Body of pancreas (tissue), 4 donors: ENCODE measurements at regions not wholly inside any gene's neighbourhood (a gene's known extent, or its start where the extent isn't known, plus 50 kb on each side); places are given as distances from the start of the nearest gene placed in this dataset.

Source experiments
- ATAC-seq: fragments of 150-250 bp; one replicate; pipeline ENCODE4 v1.9.1; 2016
- DNase-seq, 4 donors: peaks; one replicate each; pipeline ENCODE4 v3.0.0-alpha.2; 2019
- H3K27ac ChIP-seq, 4 donors: fragments of 200-600 bp; sonication (generic); 1 replicate in 3 of 4; 2 replicates in 1 of 4; pipeline versions ENCODE4 v1.5.1 to v1.6.1; 2016 to 2019; ENCODE audit warnings: mild to moderate bottlenecking in 1 of 4, mixed read lengths in 1 of 4, moderate library complexity in 1 of 4
- H3K27me3 ChIP-seq, 2 donors: fragments of 200-600 bp; sonication (generic); one replicate each; pipeline ENCODE4 v1.6.0; 2016; ENCODE audit warnings: mild to moderate bottlenecking in 1 of 2
- H3K36me3 ChIP-seq, 2 donors: fragments of 200-600 bp; sonication (generic); replicated peaks in 1 of 2; 2 replicates each; pipeline ENCODE4 v1.5.1; 2016; ENCODE audit warnings: low read depth in 2 of 2; ENCODE audit not compliant: insufficient read depth in 1 of 2
- H3K4me1 ChIP-seq: fragments of 200-600 bp; sonication (generic); one replicate; pipeline ENCODE4 v1.6.0; 2016
- H3K4me3 ChIP-seq, 2 donors: fragments of 200-600 bp; sonication (generic); 1 replicate in 1 of 2; 2 replicates in 1 of 2; pipeline ENCODE4 v1.5.1; 2016 to 2019
- H3K9me3 ChIP-seq, 3 donors: fragments of 200-600 bp; sonication (generic); 1 replicate in 2 of 3; 2 replicates in 1 of 3; pipeline ENCODE4 v1.5.1; 2016
- CTCF ChIP-seq, 7 experiments: fragments of 450-650 bp in 4 of 7; fragments of 200-600 bp in 3 of 7; sonication (generic) in 3 of 7; IDR thresholded peaks; one replicate each; pipeline ENCODE4 v1.5.1; 2016 to 2019; ENCODE audit warnings: antibody characterized with exemption in 7 of 7
- POLR2A ChIP-seq, 3 donors: fragments of 450-650 bp; IDR thresholded peaks; one replicate each; pipeline ENCODE4 v1.6.1; 2016; ENCODE audit warnings: antibody characterized with exemption in 3 of 3, mild to moderate bottlenecking in 2 of 3
- WGBS, 2 donors: methylation state at CpG; one replicate each; pipeline ENCODE4 v1.1.5; 2017; 5-methylcytosine and 5-hydroxymethylcytosine counted together
- intact Hi-C: fragments of 100-400 bp; cut with DNase I; formaldehyde crosslinking; loops from one replicate; pipeline ENCODE4 v1.15.1; 2023

- H3K36me3 ChIP-seq: no peaks in the 10 kb centered on the region
- H3K4me1 ChIP-seq: peaks cover 1% of the 10 kb centered on the region
- ATAC-seq (no peak), DNase-seq (no peak)
- H3K27me3 ChIP-seq: no peaks in the 10 kb centered on the region
- no peak overlapping the region for H3K4me3 ChIP-seq
- intact Hi-C loops: no loop called here
- H3K27ac ChIP-seq: no peak overlapping the region
- 56 to 65% methylated on average over 5 of the region's 5 CpGs for WGBS, 2 donors
- H3K9me3 ChIP-seq: no peaks in the 10 kb centered on the region
- no peak for TF ChIP-seq POLR2A (IDR thresholded peaks at IDR 0.05)
- TF ChIP-seq CTCF (IDR thresholded peaks at IDR 0.05): no peak
These were observed 294.3 kb upstream of the SETBP1 start for GRCh38 chr18:44386401-44386800.

GRCh38 chr18:44388329-44388728, 292.4 kb upstream of the SETBP1 start:
- Histone ChIP-seq H3K4me1 (peaks cover 20% of the 10 kb centered on the region), H3K27ac (no peak overlapping the region), H3K4me3 (no peak overlapping the region), H3K27me3 (no peaks in the 10 kb centered on the region), H3K36me3 (no peaks in the 10 kb centered on the region), H3K9me3 (no peaks in the 10 kb centered on the region)
- no peak for ATAC-seq
- intact Hi-C loops: no loop called here
- TF ChIP-seq CTCF (IDR thresholded peaks at IDR 0.05): no peak
- no peak for TF ChIP-seq POLR2A (IDR thresholded peaks at IDR 0.05)
- WGBS, 2 donors: 81 to 84% methylated on average over 2 of the region's 2 CpGs
- no peak for DNase-seq

DNA sequence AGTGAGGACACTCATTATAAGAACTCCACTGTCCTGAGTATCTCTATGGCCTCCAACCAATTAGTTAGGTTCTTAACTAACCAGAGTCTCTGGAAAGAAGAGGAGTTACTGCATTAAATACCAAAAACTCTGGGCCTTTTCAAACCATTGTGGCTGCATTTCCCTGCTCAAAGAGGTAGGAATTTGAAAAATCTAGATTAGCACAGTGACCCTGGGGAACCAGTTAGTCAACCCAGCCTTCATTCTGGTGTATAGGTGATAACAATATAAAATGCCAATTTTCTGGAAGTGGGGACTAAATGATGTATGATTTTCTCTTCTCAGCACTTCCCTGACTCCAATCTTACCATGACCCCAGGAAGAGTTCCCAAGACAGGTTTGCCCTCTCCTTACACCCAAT, 287.8 kb upstream of the SETBP1 start:
- Histone ChIP-seq H3K27me3 (no peaks in the 10 kb centered on the region), H3K4me1 (peaks cover 27% of the 10 kb centered on the region), H3K4me3 (no peak overlapping the region), H3K27ac (peak overlapping the region; percentile 13 to 71 (median 60)), H3K36me3 (no peaks in the 10 kb centered on the region), H3K9me3 (no peaks in the 10 kb centered on the region)
- DNase-seq (peak; percentile 15 to 36 (median 25)), ATAC-seq (peak; percentile 74)
- no peak for TF ChIP-seq POLR2A (IDR thresholded peaks at IDR 0.05)
- no peak for TF ChIP-seq CTCF (IDR thresholded peaks at IDR 0.05)
- intact Hi-C loops: no loop called here

DNA sequence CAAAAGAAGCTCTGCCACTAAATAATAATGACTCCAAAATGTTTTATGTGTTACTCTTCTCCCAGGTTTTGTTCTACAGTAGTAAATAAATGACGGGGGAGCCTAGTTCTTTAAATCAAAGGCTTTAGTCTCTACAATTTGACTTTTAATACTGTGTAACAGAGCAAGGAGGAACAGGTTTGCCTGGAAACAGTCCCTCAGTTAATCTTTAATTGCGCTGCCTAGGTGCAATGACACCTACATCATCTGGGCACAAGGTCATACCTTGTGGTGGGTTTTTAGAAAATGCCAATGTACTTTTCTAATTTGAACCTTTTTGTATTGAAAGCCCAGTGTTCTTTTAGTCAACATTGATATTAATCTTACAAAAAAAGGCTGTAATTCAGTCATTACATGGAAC, 287.3 kb upstream of the SETBP1 start:
- Histone ChIP-seq H3K9me3 (no peaks in the 10 kb centered on the region), H3K4me3 (no peak overlapping the region), H3K27me3 (no peaks in the 10 kb centered on the region), H3K36me3 (no peaks in the 10 kb centered on the region), H3K4me1 (peaks cover 27% of the 10 kb centered on the region), H3K27ac (peak overlapping the region; percentile 13 to 71 (median 60))
- DNase-seq (peak; percentile 19 to 54 (median 43)), ATAC-seq (peak; percentile 90)
- 16 to 19% methylated on average over 2 of the region's 2 CpGs for WGBS, 2 donors
- intact Hi-C loops: no loop called here
- TF ChIP-seq CTCF (IDR thresholded peaks at IDR 0.05): no peak
- TF ChIP-seq POLR2A (IDR thresholded peaks at IDR 0.05): no peak

DNA sequence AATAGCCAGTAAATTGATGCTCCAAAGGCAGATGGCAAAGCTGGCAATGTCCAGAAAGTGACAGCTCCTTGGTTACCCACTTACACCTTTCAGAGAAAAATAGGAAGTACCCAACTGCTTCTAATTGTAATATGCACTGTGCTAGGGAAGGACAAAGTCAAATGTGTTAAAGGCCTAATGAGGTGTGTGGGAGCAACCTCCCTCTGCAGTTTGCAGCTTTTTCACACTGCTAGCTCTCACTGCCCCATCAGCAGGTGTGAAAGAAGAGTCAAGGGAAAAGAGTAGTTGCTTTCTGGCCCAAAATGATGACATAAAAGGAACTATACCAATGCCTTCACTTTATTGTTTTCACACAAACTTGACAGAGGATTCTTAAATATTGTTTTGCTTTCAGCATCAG, 284.1 kb upstream of the SETBP1 start:
- intact Hi-C loops: no loop called here
- no peaks in the 10 kb centered on the region for H3K36me3 ChIP-seq
- H3K4me3 ChIP-seq: no peak overlapping the region
- H3K27me3 ChIP-seq: no peaks in the 10 kb centered on the region
- peaks cover 25% of the 10 kb centered on the region for H3K4me1 ChIP-seq
- no peaks in the 10 kb centered on the region for H3K9me3 ChIP-seq
- no peak for ATAC-seq
- DNase-seq: no peak
- H3K27ac ChIP-seq: no peak overlapping the region
- TF ChIP-seq CTCF (IDR thresholded peaks at IDR 0.05): no peak
- TF ChIP-seq POLR2A (IDR thresholded peaks at IDR 0.05): no peak
